GM06990 (cell line): ENCODE measurements at regions not wholly inside any gene's neighbourhood (a gene's known extent, or its start where the extent isn't known, plus 50 kb on each side); places are given as distances from the start of the nearest gene placed in this dataset.

Experiments
- DNase-seq: peaks from one replicate; pipeline ENCODE4 v3.0.0-alpha.2; 2011; ENCODE audit not compliant: insufficient read length; ENCODE audit errors: extremely low read depth
- H3K27me3 ChIP-seq: replicated peaks from 2 replicates; pipeline ENCODE4 v1.6.0; 2011; ENCODE audit warnings: low read length; ENCODE audit not compliant: control insufficient read depth, insufficient read depth
- H3K36me3 ChIP-seq: 2 replicates; pipeline ENCODE4 v1.5.1; 2011; ENCODE audit warnings: low read length; ENCODE audit not compliant: control insufficient read depth, insufficient read depth
- H3K4me3 ChIP-seq: replicated peaks from 2 replicates; pipeline ENCODE4 v1.5.1; 2011; ENCODE audit warnings: low read depth, mild to moderate bottlenecking, control low read depth, low read length
- TF ChIP-seq, protein P1 (sequence below): IDR thresholded peaks from 2 replicates; pipeline ENCODE4 v1.5.1; 2011; ENCODE audit warnings: low read length, control low read depth, mild to moderate bottlenecking, inconsistent platforms; ENCODE audit not compliant: insufficient read depth, poor library complexity, severe bottlenecking

DNA sequence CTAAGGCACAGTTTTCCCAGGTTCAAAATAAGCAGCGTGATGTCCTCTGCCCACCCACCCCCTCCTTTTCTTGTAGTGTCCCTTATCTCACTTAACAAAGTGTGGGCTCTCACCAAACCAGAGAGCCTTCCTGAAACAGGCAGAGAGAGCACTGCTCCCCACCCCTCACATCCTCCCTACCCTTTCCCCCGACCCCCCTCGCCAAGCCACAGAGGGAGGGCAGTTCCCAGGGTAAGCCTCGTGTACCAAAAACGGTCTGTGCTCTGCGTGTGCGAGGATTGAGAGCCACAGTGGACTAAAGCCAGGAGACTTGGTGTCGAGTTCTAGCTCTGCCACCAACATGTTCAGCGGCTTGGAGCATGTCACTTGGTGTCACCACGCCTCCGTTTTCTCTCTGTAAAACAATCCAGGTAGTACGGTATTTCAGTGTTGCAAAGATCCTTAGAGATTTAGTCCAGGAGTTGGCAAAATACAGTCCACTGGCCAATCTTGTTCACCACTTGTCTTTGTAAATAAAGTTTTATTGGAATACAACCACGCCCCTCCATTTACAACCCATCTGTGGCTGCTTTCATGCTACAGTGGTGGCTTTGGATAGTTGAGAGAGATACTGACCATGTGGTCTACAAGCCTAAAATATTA lies 249.9 kb downstream of the OPA1 start:
- Histone ChIP-seq H3K27me3 (no peaks in the 10 kb centered on the region), H3K36me3 (no peaks in the 10 kb centered on the region), H3K4me3 (no peak overlapping the region)
- DNase-seq: no peak
- TF ChIP-seq, protein P1, sequence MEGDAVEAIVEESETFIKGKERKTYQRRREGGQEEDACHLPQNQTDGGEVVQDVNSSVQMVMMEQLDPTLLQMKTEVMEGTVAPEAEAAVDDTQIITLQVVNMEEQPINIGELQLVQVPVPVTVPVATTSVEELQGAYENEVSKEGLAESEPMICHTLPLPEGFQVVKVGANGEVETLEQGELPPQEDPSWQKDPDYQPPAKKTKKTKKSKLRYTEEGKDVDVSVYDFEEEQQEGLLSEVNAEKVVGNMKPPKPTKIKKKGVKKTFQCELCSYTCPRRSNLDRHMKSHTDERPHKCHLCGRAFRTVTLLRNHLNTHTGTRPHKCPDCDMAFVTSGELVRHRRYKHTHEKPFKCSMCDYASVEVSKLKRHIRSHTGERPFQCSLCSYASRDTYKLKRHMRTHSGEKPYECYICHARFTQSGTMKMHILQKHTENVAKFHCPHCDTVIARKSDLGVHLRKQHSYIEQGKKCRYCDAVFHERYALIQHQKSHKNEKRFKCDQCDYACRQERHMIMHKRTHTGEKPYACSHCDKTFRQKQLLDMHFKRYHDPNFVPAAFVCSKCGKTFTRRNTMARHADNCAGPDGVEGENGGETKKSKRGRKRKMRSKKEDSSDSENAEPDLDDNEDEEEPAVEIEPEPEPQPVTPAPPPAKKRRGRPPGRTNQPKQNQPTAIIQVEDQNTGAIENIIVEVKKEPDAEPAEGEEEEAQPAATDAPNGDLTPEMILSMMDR: no peak

DNA sequence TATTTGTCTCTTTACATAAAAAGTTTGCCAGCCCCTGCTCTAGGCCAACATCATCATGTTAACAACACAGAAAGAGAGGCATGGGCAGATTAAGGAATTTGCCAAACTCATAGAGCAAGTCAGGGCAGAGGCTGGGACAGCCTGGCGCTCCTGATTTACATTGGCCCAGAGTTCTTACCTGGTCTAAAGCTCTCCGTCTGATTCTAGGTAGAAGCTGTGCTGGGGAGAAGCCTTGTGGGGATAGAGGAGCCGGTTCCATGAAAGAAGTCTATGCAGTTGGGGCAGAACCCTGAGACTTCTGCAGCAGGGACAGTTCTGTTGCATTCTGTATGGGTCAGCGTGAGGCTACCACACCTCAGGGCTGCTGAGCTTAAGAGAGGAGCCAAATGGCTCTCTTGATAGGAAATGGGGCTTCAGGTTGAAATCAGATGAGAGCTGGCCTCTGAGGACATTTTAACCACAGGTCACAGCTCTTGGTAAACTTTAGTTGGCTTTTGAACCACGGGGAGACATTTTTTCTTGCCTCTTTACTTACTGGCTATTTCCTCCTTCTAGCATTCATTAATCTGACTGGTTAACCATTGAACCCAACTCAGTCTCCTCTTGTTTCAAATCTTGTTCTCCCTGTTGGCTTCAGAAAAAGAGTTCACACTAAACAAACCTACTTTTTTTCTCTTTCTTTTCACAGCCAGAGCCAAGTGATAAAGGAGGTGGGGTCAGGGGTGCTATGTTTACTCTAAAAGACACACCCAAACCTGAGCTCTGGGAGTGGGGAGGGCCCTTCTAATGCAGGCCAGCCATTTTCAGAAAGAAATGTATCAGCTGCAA lies 250.7 kb downstream of the OPA1 start:
- no peaks in the 10 kb centered on the region for H3K36me3 ChIP-seq
- no peak overlapping the region for H3K4me3 ChIP-seq
- no peak for DNase-seq
- no peaks in the 10 kb centered on the region for H3K27me3 ChIP-seq
- TF ChIP-seq, protein P1: no peak

DNA sequence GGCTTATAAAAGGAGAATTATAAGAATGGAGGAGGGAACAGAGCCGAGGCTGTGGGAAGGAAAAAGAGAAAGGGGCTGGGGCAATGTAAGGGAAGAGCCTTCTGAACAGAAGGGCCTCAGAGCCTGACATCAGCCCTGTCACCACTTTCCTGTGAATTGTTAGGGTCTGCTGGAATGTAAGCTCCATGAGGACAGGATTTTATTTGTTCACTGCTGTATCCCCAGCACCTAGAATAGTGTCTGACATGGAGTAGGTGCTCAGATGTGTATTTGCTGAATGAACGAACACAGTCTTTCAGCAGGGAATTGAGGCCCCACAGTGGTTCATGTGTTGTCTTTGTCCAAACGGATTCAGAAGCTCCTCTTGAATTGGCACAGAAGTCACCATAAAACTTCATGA lies 251.5 kb downstream of the OPA1 start:
- TF ChIP-seq, protein P1: no peak
- no peaks in the 10 kb centered on the region for H3K27me3 ChIP-seq
- no peak for DNase-seq
- H3K4me3 ChIP-seq: no peak overlapping the region
- H3K36me3 ChIP-seq: no peaks in the 10 kb centered on the region

DNA sequence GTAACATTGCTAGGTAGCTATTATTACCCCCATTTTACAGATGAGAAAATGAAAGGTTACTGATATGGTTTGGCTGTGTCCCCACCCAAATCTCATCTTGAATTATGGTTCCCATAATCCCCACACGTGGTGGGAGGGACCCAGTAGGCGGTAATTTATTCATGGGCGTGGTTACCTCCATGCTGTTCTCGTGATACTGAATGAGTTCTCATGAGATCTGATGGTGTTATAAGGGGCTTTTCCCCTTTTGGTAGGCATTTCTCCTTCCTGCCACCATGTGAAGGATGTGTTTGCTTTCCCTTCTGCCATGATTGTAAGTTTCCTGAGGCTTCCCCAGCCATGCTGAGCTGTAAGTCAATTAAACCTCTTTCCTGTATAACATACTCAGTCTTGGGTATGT lies 252.1 kb downstream of the OPA1 start:
- Histone ChIP-seq H3K36me3 (no peaks in the 10 kb centered on the region), H3K27me3 (no peaks in the 10 kb centered on the region), H3K4me3 (no peak overlapping the region)
- DNase-seq: no peak
- TF ChIP-seq, protein P1: no peak

DNA sequence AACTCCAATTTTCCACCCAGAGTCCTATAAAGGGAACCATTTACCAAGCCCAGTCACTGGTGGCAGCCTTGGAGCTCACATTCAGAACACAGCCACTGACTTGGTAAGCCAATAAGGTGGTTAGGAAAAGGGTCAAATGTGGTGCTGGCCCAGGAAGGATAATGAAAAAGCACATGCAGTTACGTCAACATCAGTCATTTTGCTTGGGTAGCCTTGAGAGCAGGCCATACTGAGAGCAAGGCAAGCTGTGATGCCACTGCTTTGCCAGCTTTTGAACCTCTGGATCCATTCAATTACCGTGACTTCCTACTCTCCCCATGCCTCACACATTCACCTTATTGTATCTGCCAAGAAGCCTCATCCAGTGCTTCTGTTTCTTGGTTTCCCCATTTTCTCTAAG lies 253.6 kb downstream of the OPA1 start:
- Histone ChIP-seq H3K4me3 (no peak overlapping the region), H3K36me3 (no peaks in the 10 kb centered on the region), H3K27me3 (no peaks in the 10 kb centered on the region)
- TF ChIP-seq, protein P1: no peak
- no peak for DNase-seq
